DMS153 treated with DMSO at 0.1 percent for 48 hours (cell line): ENCODE measurements at regions not wholly inside any gene's neighbourhood (a gene's known extent, or its start where the extent isn't known, plus 50 kb on each side); places are given as distances from the start of the nearest gene placed in this dataset.
"Not testable (repeated sequence)": the region's sequence is repeated elsewhere in the genome, so short reads cannot be mapped to it uniquely, and the experiment has no call there.

Experiments used
- DNase-seq: peaks from one replicate; lab custom pipeline; 2025; ENCODE audit not compliant: unreplicated experiment; lab: John Stamatoyannopoulos, UW

DNA sequence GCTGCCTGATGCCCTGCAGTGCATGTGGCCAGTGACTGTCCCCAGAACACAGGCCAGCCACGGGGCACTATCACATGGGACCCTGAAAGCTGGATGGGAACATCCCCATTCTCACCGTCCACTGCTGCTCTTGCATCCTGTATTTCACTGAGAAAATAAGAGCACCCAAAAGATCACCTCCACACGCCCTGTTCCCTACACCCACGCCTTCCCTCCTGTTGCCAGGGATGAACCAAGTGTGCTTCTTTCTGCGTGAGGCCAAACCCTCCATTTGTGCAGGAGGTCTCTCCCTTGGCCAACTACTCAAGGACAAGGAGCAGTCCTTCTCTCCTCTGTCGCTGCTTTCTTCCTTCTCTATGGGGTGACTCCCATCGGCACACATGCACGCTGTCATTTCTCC is 118.3 kb downstream of the LRRC37A3 start:
- DNase-seq, result not testable (repeated sequence)

DNA sequence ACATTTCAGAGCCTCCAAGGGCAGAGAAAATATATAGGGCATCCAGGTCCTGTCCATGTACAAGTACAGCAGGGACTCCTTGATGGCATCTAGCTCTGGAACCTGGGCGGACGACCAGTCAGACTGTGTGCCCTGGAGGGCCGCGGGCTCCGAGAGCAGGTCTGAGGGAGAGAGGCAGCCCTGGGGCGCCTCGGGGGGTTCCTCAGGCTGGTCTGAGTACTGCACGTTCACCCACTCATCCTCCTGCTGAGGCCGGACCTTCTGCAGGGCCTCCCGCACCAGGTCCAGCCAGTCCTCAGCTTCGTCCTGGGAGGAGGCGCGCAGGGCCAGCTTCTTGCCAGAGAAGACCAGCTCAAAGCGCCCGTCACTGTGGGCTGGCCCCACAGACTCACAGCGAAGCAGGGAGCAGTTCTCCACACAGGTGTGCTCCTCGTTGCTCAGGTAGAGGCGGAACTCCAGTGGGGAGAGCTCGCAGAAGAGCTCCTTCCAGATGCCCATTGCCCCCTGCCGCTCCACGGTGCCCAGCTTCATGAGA is 118.8 kb downstream of the LRRC37A3 start:
- not testable (repeated sequence) for DNase-seq

DNA sequence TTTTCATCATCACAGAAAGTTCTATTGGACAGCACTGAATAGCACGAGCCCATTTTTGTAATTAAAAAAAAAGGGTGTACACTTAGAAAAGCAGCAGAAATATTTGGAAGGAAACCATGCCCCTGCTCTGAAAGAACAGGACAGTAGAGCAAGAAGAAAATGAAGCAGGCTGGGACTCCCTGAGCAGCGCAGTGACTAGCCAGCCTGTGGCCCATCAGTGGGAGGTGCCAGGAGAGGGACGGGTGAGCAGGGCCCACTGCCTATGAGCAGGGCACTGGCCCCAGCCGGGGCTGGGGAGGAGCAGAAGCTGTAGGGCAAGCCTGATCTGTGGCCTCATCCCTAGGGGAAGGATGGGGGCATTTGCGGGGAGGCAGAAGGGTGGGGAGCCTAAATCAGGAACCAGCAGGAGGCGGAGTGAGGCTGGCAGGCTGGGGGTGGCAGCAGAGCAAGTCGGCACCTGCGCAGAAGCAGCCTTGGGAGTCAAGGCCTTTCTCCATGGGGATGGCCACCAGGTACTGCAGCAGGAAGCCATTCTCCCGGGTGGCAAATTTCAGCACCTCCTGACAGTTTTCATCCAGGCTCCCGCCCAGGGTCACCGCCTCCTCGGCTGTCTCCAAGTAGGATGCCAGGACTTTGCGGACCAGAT is 119.6 kb downstream of the LRRC37A3 start:
- DNase-seq, result not testable (repeated sequence)

DNA sequence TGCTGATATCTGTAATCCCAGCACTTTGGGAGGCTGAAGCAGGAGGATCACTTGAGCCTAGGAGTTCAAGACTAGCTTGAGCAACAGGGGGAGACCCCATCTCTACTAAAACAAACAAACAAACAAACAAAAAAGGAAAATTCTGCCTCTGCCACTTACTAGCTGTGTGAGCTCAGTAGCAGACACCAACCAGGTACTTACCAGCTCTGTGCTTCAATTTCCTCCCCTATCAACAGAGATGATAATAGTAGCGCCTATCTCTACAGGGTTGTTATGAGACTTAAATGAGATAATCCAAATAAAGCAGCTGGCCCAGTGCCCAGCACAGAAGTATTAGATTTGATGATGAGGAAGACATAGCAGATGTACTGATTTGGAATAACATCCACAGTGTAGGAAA is 120.3 kb downstream of the LRRC37A3 start:
- DNase-seq, result not testable (repeated sequence)

DNA sequence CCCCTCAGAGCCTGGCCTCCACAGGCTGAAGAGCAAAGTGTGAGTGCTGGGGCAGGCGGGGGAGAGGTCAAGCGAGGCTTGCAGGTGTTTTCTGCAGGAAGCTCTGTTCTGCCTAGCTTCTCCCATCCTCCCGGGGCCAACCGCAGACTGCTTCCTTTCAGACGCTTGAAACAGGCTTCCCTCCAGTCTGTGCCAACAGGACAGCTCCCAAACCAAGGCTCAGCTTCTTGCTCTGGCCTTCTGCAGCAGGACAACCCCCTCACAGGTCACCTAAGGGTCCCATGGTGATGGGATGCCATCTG is 120.8 kb downstream of the LRRC37A3 start:
- DNase-seq, result not testable (repeated sequence)

DNA sequence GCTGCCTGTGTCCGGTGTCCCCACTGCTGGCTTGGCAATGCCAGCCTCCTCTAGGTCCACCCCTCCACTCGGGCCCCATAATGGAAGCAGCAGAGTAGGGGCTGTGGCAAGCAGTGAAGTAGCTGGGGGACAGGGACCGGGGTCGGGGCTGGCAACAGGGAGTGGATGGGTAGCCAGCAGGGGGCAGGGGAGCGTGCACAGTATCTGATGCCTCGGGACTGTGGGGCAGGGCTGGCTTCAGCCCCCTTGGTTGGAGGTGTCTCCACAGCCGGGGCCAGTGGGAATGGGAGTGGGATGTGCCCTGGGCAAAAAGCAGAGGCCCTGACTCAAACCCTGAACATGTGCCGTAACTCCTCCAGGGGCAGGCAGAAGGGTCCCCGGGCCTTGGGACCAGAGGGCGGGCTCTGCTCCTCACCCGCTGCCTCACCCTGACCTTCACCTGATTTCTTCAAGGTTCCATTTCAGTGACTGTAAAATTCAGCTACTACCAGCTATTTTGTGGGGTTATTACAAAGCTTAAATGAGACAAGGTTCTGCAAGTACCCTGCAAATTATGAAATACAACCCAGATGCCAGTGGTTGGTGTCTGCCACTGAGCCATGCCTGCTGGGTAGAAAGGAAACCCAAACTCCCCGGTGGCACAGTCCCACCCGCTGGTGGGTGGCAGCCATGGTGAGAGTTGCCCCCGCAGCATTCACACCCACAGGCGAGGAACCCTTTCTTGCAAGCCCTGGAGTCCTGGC is 121.4 kb downstream of the LRRC37A3 start:
- DNase-seq, result not testable (repeated sequence)

DNA sequence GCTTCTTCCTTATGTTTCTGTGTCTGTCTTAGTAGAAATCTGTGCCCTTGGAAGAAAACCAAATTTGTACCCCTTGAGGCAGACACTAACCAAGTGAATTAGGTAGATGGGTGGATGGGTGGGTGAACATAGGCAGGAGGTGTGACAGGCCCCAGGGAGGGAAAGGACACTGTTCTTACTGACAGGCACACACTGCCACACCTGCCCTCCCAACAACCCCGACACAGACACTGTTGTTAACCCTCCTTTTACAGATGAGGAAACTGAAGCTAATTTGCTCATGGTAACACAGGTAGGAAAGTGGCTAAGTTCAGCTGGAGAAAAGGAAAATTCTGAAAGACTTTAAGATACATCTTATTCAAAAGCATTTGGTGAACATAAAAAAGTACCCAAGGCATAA is 123.9 kb downstream of the LRRC37A3 start:
- DNase-seq, result not testable (repeated sequence)

DNA sequence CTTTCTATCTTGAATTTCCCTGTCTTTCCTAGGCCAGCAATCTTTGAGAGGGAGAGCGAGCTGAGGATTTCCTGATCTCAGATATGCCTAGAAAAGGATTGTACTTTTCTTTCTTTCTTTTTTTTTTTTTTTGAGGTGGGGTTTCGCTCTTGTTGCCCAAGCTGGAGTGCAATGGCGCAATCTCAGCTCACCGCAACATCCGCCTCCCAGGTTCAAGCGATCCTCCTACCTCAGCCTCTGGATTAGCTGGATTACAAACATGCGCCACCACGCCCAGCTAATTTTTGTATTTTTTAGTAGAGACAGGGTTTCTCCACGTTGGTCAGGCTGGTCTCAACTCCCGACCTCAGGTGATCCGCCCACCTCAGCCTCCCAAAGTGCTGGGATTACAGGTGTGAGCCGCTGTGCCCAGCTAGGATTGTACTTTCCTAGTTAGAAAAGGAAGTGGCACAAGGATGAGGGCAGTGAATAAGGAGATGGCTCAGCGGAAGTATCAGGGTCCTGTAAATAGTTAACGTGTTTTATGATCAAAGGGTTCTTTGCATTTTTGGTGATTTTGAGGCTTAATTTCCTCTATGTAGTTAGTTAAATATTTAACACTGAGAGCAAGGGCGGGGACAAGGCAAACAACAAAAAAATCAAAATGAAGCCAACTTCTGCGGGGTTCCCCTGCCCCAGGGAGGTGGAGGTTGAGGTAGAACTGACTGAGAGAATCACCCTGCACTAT is 124.6 kb downstream of the LRRC37A3 start:
- DNase-seq, result not testable (repeated sequence)

DNA sequence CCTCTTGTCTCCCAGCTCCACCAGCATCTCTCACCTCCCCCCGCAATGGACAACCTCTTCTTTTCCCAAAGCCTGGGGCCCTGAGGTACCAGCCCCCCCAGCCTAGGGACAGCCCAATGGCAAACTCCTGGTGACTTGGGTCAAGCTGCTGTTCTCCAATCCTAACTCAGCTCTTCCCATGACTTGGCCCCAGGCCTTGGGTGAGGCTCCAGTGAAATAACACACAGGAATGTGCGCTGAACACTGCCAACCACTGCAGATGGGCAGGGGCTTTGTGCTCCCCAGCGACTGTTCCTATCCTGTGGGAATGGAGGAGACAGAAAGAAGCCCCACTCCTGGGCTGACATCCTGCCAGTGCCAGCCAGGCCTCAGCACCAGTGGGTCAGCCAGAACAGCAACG is 125.2 kb downstream of the LRRC37A3 start:
- DNase-seq, result not testable (repeated sequence)

DNA sequence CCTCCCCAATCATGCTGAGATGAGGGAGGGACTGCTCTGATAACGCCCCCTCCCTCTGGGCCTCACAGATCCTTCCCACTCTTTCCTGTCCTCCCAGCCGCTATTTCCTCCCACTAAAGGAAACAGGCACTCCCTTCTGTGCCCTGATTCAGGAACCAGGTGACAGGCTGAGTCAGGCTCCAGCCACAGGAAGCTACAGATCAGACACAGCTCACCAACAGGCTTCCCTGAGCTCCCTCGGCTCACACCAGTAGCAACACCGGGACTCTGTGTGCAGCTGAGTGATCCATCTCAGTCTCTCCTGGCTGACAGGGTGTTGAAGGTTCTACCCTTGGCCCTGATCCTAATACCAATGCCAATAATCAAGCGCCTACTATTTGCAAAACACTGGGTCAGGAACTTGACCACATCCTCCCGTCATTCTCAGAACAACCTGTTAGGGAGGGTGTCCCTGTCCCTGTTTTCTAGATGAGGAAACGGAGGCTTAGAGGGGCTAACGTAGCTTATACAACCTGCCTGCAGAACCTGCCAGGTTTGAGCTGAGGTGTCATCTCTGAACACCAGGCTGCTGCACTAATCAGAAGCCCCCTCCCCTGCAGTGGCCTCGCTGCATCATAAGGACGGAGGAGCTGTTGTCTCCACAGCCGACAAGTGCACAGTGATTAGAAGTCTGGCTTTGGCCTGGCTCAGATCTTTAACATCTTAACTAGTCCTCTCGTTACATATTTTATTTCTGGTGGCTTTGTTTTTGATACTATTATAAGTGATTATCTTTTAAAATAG is 126.3 kb downstream of the LRRC37A3 start:
- DNase-seq, result not testable (repeated sequence)

DNA sequence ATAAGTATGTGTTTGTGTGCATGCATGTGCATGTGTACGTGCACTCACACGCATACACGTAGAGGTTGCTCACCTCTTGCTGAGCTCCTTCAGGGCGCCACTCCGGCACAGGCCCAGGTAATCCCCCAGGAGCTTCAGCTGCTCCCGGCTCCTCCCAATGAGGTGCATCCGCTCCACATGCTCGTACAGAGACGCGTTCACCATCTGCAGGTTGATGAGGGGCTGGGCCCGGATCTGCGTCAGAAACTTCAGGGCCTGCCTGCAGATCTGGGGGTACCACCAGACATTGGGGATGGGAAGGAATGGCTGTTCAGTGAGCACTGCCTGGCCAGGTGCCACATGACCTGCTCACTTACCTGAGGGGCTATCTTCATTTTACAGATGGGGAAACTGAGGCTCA is 127.0 kb downstream of the LRRC37A3 start:
- not testable (repeated sequence) for DNase-seq

DNA sequence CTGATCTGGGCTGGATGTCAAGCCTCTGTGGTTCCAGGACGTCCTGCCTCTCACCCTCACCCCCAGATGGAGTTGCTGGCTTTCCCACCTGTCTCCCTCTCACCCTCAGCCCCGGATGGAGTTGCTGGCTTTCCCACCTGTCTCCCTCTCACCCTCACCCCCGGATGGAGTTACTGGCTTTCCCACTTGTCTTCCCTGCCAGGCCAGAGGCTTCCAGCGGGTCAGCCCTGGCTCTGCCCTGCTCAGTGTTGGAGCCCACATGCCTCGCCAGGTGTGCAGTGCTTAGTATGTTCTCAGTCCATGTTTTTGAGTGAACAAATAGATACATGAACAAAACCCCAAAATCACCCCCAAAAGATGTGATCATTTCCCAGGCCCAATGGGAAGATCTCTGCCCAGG is 127.6 kb downstream of the LRRC37A3 start:
- DNase-seq, result not testable (repeated sequence)

DNA sequence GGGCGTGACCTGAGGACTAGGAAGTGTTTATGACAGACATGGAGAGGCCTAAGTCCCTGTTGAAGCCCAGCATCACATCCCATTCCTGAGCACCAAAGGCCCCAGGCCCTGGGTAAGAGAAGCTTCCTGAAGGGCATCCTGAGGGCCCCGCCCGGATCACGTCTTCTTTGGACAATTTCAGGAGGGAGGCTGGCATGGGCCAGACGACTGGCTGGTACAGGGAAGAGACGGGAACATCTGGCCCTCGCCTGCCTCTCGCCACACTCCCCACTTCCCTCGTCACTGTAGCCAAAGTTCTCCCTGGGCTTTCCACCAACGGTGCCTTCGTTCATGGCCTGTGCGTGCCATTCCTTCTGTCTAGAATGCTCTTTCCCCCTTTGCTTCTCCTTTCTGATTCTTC is 128.1 kb downstream of the LRRC37A3 start:
- DNase-seq, result not testable (repeated sequence)

DNA sequence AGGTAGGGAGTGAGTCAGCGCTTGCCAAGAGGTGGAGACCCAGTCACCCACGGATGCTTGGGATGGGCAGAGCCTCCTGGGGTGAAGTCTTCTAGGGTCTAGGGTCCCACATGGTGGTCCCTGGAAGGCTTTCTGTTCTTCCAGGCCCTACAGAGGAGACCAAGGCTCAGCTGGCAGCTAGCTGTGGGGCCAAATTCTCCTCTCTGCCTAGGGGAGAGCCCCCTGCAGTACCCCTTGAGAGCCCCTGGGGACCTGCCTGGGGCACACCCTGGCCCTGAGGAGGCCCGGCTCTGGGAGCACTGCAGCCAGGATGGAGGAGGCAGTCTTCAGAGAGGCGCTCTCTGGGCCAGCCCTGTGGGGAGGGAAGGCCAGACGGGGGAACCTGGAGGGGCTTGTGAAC is 128.6 kb upstream of the SMURF2 start:
- DNase-seq, result not testable (repeated sequence)

DNA sequence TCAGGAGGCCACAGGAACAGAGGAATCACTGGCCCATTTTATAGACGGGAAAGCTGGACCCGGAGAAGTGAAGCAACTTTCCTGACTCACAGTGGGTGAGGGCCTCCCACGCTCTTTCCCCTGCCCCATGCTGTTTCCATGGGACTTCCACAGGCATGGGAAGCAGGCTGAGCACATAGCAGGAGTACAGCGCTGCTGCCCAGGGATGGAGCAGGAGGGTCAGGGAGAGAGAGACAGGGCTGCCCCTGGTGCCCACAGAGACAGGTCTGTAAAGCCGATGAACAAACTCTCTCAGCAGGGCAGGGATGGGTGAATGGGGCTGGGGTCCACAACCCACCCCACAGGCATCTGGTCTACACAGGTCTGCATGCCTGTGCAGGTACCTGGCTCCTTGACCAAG is 128.1 kb upstream of the SMURF2 start:
- not testable (repeated sequence) for DNase-seq

DNA sequence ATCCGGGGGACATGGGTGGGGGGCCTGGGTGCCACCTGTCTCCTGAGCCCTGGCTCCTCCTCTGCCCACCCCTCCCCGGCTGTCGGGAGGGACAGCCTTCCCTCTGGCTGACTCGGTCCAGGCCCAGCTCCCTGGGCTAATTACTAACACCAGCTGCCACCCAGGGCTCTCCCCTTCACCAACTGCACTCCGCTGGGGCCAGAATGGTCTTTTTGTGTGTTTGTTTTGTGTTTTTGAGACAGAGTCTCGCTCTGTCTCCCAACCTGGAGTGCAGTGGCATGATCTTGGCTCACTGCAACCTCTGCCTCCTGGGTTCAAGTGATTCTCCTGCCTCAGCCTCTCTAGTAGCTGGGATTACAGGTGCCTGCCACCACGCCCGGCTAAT is 126.9 kb upstream of the SMURF2 start:
- DNase-seq, result not testable (repeated sequence)

DNA sequence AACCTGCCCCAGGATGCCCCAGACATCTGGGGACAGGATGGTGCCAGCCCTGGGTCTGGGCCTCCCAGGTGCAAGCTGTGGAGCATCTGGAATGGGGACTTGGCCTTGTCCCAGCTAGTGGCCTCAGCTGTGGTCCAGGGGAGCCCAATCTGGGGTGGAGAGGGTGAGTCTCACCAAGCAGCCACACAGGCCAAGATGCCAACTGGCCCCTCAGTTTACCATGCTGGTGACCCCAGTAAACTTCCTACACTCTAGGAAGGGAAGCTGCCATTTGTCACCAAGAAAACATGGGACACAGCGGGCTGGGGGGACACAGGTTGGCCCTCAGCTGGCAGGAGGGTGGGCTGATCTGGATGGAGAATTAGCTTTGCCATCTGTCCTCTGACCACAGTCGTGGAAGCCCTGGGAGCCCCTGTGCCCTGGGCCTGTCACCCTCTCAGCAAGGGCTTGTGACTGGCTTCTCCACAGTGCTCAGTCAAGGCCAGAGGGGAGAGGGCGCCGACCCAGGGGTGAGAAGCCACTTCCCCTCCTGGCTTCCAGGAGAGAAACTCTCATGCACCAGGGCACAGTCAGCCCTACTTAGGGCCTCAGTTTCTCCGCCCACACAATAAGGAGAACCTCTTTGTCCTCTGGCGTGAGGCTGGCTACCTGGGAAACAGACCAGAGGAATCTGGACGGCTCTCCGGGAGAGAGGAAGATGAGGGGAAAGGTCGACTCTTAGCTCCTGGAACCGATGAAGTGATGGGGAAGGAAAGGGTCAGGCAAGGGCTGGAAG is 126.4 kb upstream of the SMURF2 start:
- no peak for DNase-seq

DNA sequence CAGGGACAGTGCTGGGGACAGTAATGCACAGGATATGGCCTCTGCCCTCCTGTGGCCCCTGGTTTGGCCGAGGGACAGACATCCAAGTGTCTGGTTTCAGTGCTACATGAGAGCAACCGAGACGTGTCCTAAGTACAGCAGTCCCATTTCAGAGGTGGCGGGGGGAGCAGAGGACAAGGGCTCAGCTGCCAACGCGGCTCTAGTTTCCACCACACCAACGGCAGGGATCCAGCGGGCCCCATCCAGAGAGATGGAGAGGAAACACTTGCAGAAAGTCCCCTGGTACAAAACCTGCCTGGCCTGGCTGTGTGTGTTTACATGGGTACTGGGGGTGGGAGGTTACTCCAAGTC is 125.8 kb upstream of the SMURF2 start:
- DNase-seq, result no peak

DNA sequence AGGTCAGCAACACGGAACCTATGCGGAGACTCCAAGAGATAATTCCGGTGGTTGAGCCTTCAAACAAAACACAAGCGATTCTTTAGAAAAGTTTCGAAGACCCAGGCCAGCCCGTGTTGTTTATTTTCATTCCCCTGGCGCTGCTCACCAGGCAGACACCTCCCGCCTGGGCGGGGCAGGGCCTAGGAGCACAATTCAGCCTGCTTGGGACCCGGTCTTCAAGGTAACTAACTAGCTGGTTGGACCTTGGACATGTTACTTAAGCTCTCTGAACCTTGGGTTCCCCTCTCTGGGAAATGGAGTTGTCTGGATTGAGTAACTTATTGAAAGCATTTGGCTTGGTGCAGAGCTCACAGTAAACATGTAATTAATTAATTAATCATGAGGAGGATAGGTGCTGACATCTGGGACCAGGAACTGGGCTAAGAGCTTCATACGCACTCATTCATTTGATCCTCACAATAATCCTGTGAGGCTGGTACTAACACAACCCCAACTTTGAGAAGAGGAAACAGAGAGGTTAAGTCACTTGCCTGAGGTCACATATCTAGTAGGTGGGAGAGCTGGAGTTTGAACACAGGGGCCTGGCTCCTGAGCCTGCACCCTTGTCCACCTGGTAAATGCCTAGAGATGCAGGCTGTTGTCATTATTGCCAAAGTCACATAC is 125.3 kb upstream of the SMURF2 start:
- no peak for DNase-seq

DNA sequence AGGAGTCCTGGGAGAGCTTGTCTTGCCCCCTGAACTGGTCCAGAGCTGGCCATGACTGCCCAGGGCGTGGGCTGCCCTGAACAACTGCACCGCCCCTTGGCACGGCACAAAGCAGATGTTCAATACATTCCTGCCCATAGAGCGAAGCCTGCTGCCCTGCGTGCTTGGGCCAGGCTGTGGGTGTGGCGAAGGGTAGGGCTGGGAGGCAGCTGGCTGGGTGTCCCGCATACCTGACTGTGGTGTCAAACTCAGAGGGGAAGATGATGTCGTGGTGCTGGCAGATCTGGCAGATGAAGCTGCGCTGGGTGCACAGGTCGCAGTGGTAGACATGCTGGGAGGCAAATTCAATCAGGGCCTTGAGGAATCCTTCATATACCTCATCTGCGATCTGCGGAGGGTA is 124.2 kb upstream of the SMURF2 start:
- DNase-seq, result no peak
